NB4 (cell line): ENCODE measurements at regions not wholly inside any gene's neighbourhood (a gene's known extent, or its start where the extent isn't known, plus 50 kb on each side); places are given as distances from the start of the nearest gene placed in this dataset.
"Not testable (repeated sequence)": the region's sequence is repeated elsewhere in the genome, so short reads cannot be mapped to it uniquely, and the experiment has no call there.

Experiments
- DNase-seq: peaks from one replicate; pipeline ENCODE4 v3.0.0; 2010; ENCODE audit warnings: low read depth
- H3K4me3 ChIP-seq: one replicate; pipeline ENCODE4 v1.5.1; 2011; ENCODE audit warnings: mild to moderate bottlenecking, low read depth, low read length, moderate library complexity
- CTCF ChIP-seq: IDR thresholded peaks from one replicate; pipeline ENCODE4 v1.5.1; 2012; ENCODE audit warnings: low read depth, low read length
- MAX ChIP-seq: IDR thresholded peaks from 2 replicates; pipeline ENCODE4 v1.6.1; 2011; ENCODE audit warnings: low read depth, low read length
- MYC ChIP-seq: IDR thresholded peaks from 2 replicates; pipeline ENCODE4 v1.6.1; 2011; ENCODE audit warnings: low read depth, low read length
- POLR2A ChIP-seq: IDR thresholded peaks from 2 replicates; pipeline ENCODE4 v1.6.1; 2011; ENCODE audit warnings: mild to moderate bottlenecking; ENCODE audit not compliant: insufficient read length; ENCODE audit errors: extremely low read depth

- DNase-seq = no peak
- H3K4me3 ChIP-seq = no peak overlapping the region
- TF ChIP-seq MAX = no peak
- no peak for TF ChIP-seq CTCF
- TF ChIP-seq POLR2A = no peak
- no peak for TF ChIP-seq MYC
Observed at GRCh38 chr13:59043016-59043415, 1120.7 kb downstream of the DIAPH3 start.

GRCh38 chr13:59047546-59047945 lies 1116.2 kb downstream of the DIAPH3 start:
- no peak for TF ChIP-seq MAX
- no peak for TF ChIP-seq POLR2A
- TF ChIP-seq MYC = no peak
- no peak for TF ChIP-seq CTCF
- H3K4me3 ChIP-seq = no peak overlapping the region
- DNase-seq = no peak

GRCh38 chr13:59061621-59062020 lies 1102.1 kb downstream of the DIAPH3 start:
- no peak for DNase-seq
- no peak overlapping the region for H3K4me3 ChIP-seq
- no peak for TF ChIP-seq MAX
- no peak for TF ChIP-seq POLR2A
- TF ChIP-seq MYC = no peak
- TF ChIP-seq CTCF = no peak

GRCh38 chr13:59064042-59064441 lies 1099.7 kb downstream of the DIAPH3 start:
- DNase-seq = no peak
- TF ChIP-seq POLR2A = no peak
- no peak for TF ChIP-seq CTCF
- no peak for TF ChIP-seq MYC
- TF ChIP-seq MAX = no peak
- no peak overlapping the region for H3K4me3 ChIP-seq

GRCh38 chr13:59076386-59076785 lies 1087.3 kb downstream of the DIAPH3 start:
- DNase-seq, H3K4me3 ChIP-seq: not testable (repeated sequence)

- no peak for DNase-seq
- TF ChIP-seq MAX = no peak
- no peak for TF ChIP-seq CTCF
- TF ChIP-seq MYC = no peak
- no peak for TF ChIP-seq POLR2A
- H3K4me3 ChIP-seq = no peak overlapping the region
Observed at GRCh38 chr13:59086147-59086546, 1077.6 kb downstream of the DIAPH3 start.
